HT-29 (cell line): ENCODE measurements at regions not wholly inside any gene's neighbourhood (a gene's known extent, or its start where the extent isn't known, plus 50 kb on each side); places are given as distances from the start of the nearest gene placed in this dataset.
"Not testable (repeated sequence)": the region's sequence is repeated elsewhere in the genome, so short reads cannot be mapped to it uniquely, and the experiment has no call there.

Experiments
- DNase-seq: peaks from one replicate; pipeline ENCODE4 v3.0.0-alpha.2; 2015; ENCODE audit warnings: low spot score

GRCh38 chr4:115234405-115235093, 121.1 kb upstream of the NDST4 start:
- DNase-seq: peak; percentile 39

- DNase-seq: no peak
These were observed 120.2 kb upstream of the NDST4 start for GRCh38 chr4:115233600-115233999.

- no peak for DNase-seq
These were observed 116.5 kb upstream of the NDST4 start for GRCh38 chr4:115229873-115230272.

- no peak for DNase-seq
These were observed 115.4 kb upstream of the NDST4 start for GRCh38 chr4:115228851-115229250.

GRCh38 chr4:115222061-115222460, 108.6 kb upstream of the NDST4 start:
- DNase-seq: no peak

GRCh38 chr4:115219862-115220261, 106.4 kb upstream of the NDST4 start:
- DNase-seq: no peak

- DNase-seq: no peak
These were observed 106.0 kb upstream of the NDST4 start for GRCh38 chr4:115219315-115219860.

- DNase-seq: no peak
These were observed 102.5 kb upstream of the NDST4 start for GRCh38 chr4:115215935-115216334.

GRCh38 chr4:115213716-115214115, 100.3 kb upstream of the NDST4 start:
- DNase-seq: no peak

- no peak for DNase-seq
These were observed 87.6 kb upstream of the NDST4 start for GRCh38 chr4:115201042-115201330.

GRCh38 chr4:115200201-115201041, 87.0 kb upstream of the NDST4 start:
- DNase-seq: not testable (repeated sequence)

GRCh38 chr4:115194612-115195011, 81.2 kb upstream of the NDST4 start:
- DNase-seq: not testable (repeated sequence)

- DNase-seq: no peak
These were observed 77.1 kb upstream of the NDST4 start for GRCh38 chr4:115190529-115190928.

- DNase-seq: no peak
These were observed 73.7 kb upstream of the NDST4 start for GRCh38 chr4:115187136-115187535.

GRCh38 chr4:115179438-115180062, 66.1 kb upstream of the NDST4 start:
- DNase-seq: not testable (repeated sequence)

- not testable (repeated sequence) for DNase-seq
These were observed 65.3 kb upstream of the NDST4 start for GRCh38 chr4:115178687-115179086.

- no peak for DNase-seq
These were observed 57.8 kb upstream of the NDST4 start for GRCh38 chr4:115171220-115171619.

GRCh38 chr4:115165503-115165902, 52.1 kb upstream of the NDST4 start:
- no peak for DNase-seq
